D341Med (cell line): ENCODE measurements at regions not wholly inside any gene's neighbourhood (a gene's known extent, or its start where the extent isn't known, plus 50 kb on each side); places are given as distances from the start of the nearest gene placed in this dataset.

ENCODE experiments used
- DNase-seq: peaks from one replicate; pipeline ENCODE4 v3.0.0; 2012; ENCODE audit warnings: low spot score

DNA sequence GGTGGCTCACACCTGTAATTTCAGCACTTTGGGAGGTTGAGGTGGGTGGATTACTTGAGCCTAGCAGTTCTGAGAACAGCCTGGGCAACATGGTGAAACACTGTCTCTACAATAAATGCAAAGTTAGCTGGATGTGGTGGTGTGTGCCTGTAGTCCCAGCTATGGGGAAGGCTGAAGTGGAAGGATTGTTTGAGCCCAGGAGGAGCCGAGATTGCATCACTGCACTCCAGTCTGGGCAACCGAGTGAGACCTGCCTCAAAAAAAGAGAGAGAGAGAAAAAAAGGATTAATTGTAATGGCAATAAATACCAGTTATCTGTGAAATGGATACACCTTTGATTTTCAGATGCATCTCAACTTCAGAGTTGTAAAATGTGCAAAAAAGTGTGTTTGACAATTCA lies 58.8 kb downstream of the SPRY1 start:
- DNase-seq = no peak

- DNase-seq = no peak
Observed at GRCh38 chr4:123462007-123462406, 65.4 kb downstream of the SPRY1 start.

- no peak for DNase-seq
Observed at GRCh38 chr4:123463869-123464268, 67.3 kb downstream of the SPRY1 start.

DNA sequence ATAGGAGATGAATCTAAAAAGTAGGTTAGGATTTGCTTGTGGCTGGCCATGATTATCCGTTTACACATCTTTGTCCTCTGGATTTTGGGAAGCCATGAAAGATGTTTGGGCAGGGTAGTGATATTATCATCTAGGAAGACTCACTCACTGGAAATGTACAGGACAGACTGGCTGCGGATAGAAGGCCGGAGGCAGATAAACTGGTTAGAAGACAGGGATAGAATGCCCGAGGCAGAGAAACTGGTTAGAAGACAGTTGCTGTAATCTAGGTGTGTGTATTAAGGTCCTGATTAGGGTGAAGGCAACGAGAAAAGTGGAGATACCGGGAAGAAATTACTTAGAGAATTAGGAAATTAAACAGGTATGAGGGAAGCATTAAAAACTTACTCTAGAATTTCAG lies 68.8 kb downstream of the SPRY1 start:
- DNase-seq = no peak

DNA sequence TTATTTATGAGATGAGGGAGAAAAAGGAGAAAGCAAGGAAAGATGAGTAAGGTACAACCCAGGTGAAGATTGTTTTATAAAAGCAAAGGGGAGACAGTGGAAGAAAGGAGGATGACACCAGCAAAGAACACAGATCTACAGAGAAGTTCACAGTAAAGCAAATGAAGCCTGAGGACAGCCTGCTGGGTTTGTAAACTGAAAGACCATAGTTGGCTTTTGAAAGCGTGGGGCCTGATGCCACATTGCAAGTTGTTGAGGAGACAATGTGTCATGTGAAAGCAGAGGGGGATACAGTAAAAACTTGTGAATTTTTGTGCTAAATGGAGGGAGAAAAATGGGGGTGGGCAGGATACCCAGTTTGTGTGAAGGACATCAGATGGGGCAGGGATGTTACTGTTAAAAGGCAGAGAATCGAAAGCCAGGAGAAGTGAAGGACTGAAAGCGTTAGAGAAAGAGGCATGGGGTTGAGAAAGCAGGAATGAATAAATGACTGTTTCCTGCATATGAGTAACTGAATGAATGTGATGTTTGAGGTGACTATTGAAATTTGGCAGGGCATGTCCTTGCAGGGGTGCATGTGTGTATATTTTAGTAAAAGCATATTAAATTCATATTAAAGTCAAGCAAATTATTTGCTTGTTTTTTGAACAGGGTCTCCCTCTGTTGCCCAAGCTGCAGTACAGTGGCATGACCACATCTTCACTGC lies 69.6 kb downstream of the SPRY1 start:
- DNase-seq = no peak

GRCh38 chr4:123468479-123469031 lies 72.0 kb downstream of the SPRY1 start:
- no peak for DNase-seq

DNA sequence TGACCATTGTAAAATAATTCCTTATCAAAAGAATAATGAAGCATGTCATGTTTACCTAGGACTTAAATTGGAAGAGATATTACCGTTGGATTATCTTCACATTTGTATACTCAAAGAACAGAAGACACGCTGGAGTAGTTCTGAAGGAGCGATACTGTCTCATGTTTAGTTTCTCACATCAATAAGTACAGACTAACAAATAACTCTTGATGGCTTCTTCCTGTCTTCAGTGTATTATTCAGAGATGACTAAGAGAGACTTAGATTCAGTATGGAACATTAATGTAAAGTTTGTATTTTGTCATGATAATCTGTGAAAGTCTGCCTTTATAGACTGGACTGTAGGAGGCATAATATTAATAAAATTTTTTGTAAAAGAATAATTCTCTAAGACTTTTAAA lies 72.7 kb downstream of the SPRY1 start:
- DNase-seq = no peak

DNA sequence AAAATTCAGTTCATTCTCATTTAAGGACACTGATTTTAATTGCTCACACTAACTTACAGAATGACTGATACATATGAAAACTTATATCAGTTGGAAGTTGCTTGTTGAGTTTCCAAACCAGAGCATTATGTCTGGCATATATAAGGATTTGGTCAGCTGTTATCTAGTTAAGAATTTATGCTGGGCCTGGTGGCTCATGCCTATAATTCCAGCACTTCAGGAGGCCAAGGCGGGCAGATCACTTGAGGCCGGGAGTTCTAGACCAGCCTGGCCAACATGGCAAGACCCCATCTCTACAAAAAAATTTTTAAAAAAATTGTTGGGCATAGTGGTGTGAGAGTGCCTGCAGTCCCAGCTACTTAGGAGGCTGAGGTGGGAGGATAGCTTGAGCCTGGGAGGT lies 73.1 kb downstream of the SPRY1 start:
- no peak for DNase-seq

GRCh38 chr4:123470640-123471039 lies 74.0 kb downstream of the SPRY1 start:
- no peak for DNase-seq

DNA sequence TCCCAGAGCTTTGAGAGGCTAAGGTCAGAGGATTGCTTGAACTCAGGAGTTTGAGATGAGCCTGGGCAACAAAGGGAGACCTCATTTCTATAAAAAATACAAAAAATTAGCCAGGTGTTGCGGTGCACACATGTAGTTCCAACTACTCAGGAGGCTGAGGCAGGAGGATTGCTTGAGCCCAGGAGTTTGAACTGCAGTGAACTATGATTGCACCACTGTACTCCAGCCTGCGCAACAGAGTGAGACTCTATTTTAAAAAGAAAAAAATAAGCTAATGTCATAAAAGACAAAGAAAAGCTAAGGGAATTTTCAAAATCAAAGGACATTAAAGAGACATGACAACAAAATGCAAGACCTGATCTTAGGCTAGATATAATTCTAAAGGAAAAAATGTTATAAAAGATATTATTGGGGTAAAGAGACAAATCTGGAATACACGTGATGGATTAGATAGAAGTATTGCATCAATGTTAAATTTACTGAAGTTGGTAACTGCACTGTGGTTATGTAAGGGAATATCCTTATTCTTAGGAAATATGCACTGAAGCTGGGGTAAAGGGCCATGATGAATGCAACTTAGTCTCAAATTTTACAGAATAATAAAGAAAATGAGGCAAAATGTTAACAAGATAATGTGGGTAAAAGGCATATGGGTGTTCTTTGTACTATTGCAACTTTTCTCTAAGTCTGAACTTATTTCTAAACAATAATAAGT lies 75.2 kb downstream of the SPRY1 start:
- DNase-seq = no peak

DNA sequence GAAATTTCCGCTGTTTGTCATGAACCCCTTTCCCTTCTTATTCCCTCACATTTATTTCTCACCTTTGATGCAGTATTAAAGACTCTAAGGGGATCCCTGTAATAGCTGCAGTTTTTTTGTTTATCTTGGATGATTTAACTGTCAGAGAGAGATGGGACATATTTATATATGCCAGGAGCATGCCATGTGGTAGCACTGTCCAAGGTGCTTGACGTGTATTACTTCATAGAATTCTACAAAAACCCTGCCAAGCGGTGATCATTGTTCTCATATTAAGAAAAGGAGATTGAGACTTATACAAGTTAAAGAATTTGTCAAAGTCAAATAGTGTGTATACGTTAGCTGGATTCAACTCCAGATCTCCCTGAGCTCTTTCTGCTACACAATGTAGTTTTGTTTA lies 78.2 kb downstream of the SPRY1 start:
- no peak for DNase-seq

- no peak for DNase-seq
Observed at GRCh38 chr4:123476089-123476488, 79.5 kb downstream of the SPRY1 start.

- DNase-seq = no peak
Observed at GRCh38 chr4:123477711-123478209, 81.2 kb downstream of the SPRY1 start.

- no peak for DNase-seq
Observed at GRCh38 chr4:123478859-123479345, 82.3 kb downstream of the SPRY1 start.

- DNase-seq = no peak
Observed at GRCh38 chr4:123479944-123480343, 83.3 kb downstream of the SPRY1 start.

- DNase-seq = no peak
Observed at GRCh38 chr4:123480706-123481418, 84.3 kb downstream of the SPRY1 start.

DNA sequence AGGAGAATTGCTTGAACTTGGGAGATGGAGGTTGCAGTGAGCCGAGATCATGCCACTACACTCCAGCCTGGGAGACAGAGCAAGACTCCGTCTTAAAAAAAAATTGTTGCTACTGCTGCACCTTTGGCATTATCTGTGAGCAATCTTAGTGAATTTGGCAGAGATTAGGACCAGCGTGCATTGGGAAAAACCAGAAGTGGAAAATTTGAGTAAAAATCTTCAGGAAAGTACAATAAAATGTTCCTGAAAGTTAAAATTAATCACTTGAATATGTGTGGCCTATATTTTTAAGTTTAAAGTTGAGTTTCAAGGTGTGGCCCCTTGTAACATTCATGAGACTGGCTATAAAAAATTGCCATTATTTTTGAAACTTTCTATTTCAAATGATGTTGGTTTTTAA lies 85.1 kb downstream of the SPRY1 start:
- no peak for DNase-seq

GRCh38 chr4:123484291-123484926 lies 87.8 kb downstream of the SPRY1 start:
- no peak for DNase-seq

DNA sequence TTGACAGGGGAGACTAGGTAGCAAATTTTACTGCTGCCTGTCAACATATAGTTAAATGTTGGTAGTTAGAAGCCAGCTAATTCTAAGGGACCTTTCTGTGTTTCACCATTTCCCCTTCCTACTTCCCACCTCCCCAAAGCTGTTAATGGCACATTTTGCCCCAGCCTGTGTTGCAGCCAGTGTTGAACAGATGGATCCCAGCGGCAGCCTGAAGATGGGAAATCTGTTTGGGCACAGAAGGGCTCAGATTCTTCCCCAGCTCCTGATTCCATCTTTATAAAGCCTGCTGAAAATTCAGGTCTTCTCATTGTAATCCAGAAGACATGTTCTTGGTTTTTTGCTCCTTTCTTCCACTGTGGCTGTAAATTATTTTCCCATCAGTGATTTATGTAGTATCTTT lies 89.0 kb downstream of the SPRY1 start:
- no peak for DNase-seq

DNA sequence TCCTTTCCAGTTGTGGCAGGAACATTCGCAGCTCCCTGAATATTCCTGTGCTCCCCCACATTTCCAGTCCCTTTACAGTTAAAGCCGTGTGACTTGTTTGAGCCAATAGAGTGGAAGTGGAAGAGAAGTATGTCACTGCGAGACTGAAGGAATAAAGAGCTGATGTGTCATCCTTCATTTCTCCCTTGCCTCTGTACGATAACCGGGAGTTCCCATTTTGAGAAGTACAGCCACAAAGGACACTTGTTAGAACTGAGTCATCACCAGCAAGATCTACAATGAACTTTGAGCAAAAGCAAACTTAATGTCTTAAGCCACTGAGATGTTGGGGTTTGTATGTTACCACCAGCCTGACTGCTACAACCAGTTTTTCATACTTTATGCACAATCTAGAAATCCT lies 92.3 kb downstream of the SPRY1 start:
- no peak for DNase-seq

DNA sequence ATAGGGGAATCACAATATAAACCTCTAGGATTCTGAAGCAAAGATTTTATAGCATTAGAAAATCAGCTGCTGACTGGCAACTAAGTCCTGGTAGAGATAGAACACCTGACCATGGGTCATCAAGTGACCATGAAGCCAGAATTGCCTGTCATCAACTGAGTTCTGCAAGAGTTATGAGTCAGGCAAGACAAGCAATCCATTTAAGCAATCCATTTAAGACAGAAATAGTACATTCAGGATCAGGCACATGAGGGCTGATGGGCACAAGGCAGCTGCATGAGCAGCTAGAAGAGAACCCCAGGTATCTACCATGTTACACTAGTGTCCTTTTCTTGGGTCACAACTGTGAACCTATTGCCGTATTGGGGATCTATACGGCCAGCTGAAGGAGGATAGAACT lies 98.9 kb downstream of the SPRY1 start:
- DNase-seq = no peak

DNA sequence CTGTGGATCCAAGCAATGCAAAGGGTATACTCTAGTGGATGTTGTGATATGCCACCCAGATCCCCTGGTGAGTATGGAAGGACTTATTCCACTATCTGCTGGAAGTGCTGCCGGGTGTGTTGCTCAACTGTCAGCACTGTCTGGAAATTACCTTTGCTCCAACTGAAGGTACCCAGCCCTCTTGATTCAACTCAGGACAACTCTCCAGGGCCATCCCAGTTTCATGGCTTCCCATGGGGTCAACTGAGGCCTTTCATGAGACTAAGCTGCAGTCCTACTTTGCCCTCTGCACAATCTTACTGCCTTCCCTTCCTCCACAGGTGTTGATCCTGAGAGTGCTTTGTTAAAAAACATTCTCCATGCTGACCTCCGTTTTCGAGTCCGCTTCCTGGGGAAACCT lies 99.8 kb downstream of the SPRY1 start:
- DNase-seq = no peak
